ENCODE measurements at regions not wholly inside any gene's neighbourhood (a gene's known extent, or its start where the extent isn't known, plus 50 kb on each side); places are given as distances from the start of the nearest gene placed in this dataset.
"Not testable (repeated sequence)": the region's sequence is repeated elsewhere in the genome, so short reads cannot be mapped to it uniquely, and the experiment has no call there.

GRCh38 chr10:78464118-78464855 lies 430.6 kb downstream of the RPS24 start:
- DNase-seq, result no peak

GRCh38 chr10:78464856-78465267 lies 431.2 kb downstream of the RPS24 start:
- DNase-seq, result no peak

- DNase-seq, result no peak
Observed at GRCh38 chr10:78465431-78465830, 431.8 kb downstream of the RPS24 start.

- no peak for DNase-seq
Observed at GRCh38 chr10:78467496-78468106, 433.9 kb downstream of the RPS24 start.

DNA sequence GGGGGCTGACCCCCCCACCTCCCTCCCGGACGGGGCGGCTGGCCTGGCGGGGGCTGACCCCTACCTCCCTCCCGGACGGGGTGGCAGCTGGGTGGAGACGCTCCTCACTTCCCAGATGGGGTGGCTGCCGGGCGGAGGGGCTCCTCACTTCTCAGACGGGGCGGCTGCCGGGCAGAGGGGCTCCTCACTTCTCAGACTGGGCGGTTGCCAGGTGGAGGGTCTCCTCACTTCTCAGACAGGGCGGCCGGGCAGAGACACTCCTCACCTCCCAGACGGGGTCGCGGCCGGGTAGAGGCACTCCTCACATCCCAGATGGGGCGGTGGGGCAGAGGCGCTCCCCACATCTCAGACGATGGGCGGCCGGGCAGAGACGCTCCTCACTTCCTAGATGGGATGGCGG lies 435.1 kb downstream of the RPS24 start:
- not testable (repeated sequence) for DNase-seq

DNA sequence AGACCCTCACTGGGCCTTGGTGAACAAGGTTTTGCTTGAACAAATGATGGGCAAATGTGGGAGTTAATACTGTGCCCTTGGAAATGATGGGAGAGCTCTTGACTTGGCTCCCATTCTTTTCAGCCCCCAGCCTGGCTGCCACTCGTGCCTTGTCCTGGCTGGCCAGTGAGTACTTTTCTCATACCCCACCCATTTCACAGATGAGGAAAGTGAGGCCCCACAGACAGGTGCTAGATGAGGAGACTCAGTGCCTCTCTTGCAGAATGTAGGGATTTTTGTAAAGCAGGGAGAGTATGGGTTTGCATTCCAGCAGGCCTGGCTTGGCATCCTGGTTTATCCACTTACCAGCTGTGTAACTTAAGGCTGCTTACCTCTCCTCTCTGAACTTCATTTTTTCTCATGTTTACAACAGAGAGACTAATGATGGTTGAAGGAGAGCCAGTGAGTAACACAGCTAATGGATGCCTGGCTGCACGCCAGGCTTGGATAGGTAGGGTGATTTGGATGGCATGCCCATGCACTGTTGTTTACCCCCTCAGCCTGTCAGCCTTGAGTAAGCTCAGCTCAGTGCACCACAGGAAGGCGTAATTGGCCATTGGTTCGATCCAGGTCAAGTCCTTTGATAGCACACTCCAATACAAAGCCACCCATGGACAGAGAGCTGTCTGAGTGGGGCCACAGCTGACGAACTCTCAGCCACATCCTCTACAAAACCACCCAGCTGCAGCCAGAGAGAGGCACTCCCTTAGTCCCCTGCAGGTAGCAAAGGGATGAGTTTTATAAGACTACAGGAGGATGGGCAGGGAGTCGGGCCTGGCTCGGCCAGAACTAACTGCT lies 436.8 kb downstream of the RPS24 start:
- no peak for DNase-seq

GRCh38 chr10:78471326-78471722 lies 437.7 kb downstream of the RPS24 start:
- no peak for DNase-seq

DNA sequence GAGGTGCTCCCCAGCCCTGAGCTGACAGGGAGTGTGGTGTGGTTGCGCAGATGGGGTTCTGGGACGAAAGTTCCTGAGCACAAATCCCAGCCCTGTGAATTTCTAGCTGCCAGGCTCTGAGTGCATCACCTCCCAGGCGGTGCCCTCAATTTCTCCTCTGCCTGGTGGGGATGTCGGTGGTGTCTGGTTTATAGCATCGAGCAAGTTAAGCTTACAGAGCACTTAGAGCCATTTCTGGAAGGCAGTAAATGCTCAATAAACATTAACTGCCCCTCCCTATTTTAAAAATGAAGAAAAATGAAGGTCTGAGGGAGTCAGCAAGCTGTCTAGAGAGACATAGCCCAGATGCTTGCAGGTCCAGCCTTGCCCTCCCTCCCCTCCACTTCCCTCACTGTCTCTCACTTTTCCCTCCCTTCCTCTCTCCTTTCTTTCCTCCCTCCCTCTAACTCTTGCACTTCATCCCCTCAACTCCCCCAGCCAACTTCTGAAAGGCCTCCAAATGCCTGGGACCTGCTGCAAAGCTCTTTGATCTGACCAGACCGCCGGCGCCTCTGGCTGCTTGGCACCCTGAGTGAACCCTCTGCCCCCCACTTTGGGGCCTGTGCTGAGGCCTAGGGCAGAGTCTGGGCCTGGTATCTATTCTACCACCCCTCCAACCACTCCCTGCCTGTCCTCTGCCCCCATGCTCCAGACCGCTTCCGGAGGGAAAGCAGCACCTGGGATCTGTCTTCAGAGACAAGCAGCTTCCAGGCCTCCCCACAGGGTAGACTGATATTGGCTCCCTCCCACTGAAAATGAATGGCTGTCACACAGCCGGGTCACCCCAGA lies 438.3 kb downstream of the RPS24 start:
- DNase-seq, result no peak

DNA sequence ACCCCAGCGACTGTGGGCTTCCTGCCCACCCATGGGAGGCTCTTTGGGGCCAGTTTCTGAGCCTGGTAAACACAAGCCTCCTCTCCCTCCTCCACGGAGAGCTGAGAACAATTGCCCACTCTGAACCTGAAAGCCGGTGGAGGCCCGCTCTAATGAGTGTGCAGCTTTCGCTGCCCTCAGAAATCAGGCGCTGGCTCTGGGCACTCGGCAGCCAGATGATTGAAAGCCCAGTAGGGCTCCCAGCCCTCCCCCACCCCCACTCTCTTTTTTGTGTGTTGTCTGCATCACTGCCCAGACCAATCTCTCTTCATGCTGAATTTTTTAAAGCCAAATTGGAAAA lies 438.9 kb downstream of the RPS24 start:
- no peak for DNase-seq

DNA sequence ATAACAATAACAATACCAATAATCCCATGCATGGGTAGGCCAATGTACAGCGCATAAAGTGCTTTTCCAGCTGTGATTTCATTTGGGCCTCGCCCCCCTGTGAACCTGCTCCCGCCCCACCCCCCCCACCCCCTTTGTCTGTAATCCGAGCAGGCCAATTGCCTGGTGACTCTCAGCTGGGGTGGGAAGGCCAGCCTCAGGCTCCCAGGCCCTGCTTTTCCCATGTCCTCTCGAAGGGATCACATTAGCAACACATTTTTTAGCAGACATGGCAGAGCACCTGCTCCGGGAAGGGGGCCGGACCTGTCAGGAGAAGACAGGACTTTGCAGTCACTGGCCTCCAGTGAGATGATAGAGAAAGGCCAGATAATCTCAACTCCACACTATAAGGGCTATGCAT lies 439.3 kb downstream of the RPS24 start:
- DNase-seq, result no peak

DNA sequence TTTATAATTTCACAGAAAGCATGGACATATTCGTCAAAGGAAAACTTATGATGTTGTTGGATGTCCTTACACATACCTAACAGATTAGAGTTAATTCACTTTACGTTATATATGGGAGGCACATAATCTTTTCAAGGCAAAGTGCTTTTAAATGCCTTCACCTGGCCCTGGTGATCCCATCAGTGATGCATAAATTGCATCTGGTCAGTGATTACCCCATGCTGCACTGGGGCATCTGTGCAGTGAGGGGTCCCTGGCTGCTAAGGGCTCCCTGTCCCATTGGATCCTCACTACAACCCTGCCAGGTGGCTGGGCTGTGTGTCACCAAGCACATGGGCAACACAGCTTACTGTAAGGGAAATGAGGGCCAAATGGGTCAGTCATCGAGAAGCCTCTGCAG lies 441.1 kb downstream of the RPS24 start:
- no peak for DNase-seq

GRCh38 chr10:78475437-78475836 lies 441.8 kb downstream of the RPS24 start:
- no peak for DNase-seq

- DNase-seq, result no peak
Observed at GRCh38 chr10:78476156-78476555, 442.5 kb downstream of the RPS24 start.

GRCh38 chr10:78476844-78477243 lies 443.2 kb downstream of the RPS24 start:
- no peak for DNase-seq

DNA sequence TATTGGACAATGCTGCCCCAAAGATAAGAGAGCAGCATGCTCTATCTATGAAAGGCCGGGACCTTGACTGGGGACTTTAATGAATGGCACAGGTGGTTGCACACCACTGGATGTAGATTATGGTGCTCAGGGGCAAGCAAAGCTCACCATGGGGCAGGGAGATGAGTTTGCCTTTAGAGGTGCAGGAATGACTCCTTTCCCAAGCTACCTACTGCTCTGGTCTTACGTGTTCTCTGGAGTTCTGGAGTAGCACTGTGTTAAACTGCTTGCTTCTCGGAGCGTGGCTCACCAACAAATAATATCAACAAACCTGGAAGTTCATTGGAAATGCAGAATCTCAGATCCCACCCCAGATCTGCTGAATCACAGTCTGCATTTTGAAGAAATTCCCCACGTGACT lies 445.3 kb downstream of the RPS24 start:
- DNase-seq, result no peak

DNA sequence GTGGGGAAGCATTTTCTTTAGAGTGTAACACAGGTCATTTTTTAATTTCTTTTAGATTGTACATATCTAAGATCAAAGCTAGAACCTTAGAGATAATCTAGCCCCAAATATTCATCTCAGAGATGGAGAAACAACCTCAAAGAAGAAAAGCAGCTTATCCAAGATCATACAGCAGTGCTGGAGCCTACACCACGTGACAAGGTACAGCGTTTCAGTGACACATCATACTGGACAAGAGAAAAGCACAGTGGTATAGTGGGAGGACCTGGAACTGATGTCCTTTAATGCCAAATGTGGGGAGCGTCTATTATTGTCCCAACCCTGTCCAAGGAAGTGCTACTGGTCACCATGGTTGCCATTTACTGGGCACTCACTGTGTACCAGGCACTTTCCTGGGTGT lies 445.8 kb downstream of the RPS24 start:
- DNase-seq, result no peak

GRCh38 chr10:78481842-78482241 lies 448.2 kb downstream of the RPS24 start:
- DNase-seq, result no peak

DNA sequence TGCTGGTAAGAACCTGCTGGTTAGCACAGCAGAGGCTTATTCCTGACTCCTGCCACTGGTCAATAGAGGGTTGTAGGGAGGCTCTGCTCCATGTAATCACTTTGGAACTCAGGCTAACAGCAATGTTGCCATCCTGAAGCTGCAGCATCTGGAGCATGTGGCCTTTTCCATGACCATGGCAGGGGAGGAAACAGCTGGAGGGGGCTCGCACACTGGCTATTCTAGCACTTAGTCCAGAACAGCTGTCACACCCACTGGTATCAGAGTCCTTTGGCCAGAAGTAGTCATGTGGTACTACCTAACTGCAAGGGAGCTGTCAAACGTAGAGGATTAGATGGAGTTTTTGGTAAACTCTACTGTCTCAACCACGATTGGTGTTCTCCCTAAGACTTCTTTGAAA lies 450.0 kb downstream of the RPS24 start:
- no peak for DNase-seq

DNA sequence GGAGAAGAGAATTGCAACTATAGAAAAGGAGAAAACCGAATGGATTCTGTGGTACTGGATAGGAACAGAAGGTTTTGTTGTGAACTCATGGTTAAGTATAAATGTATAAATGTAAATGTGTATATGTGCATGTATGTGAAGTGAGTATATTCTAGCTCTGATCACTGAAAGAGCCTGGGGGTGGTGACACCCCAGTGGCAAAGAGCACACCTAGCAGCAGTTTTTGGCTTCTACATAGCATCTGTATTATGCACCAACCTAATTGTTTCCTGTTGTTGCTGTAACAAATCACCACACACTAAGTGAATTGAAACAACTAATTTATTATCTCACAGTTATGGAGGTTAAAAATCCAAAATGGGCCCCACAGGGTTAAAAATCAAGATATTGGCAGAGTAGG lies 455.4 kb downstream of the RPS24 start:
- no peak for DNase-seq

DNA sequence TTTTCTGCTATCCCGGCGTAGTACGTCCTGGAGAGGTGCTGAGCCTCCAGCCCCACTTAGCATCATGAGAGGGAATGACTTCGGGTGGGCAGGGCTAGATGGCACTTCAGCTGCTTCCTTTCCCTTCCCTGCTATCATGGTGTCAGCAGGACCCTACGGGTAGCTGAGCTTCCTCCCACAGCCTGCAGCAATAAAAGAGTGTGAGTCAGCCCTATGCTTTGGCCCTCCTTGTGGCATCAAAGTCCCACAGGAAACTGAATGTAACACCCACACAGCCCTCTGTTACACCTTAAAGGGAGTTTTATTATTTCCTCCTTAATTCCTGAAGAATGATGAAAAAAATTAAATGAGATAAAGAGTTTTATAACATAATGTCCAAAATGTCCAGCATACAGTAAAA lies 458.1 kb downstream of the RPS24 start:
- peak; percentile 13 for DNase-seq

DNA sequence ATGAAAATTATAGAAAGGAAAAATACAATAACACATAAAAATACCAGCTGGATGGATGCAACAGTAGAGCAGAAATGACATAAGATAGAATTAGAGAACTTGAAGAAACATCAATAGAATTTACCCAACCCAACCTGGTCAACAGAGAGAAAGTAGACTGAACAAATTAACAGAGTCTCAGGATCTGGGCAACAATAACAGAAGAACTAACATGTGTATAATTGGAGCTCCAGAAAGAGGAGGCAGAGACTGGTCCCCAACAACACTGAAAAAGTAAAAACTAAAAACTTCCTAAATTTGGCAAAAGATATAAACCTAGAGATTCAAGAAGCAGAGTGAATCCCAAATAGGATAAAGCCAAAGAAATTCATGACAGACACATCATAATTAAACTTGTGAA lies 458.8 kb downstream of the RPS24 start:
- DNase-seq, result no peak

DNA sequence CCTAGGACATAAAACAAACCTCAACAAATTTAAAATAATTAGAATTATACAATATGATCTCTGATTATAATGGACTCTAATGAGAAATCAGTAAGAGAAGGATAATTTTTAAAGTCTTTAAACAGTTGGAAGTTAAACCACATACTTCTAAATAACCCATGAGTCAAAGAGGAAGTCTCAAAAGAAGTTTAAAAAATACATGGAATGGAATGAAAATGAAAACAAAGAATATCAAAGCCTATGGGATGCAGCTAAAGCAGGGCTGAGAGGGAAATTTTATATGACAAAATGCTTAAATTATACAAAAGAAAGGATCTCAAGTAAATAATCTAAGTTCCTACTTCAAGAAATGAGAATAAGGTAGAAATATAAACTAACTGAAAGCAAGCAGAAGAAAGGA lies 460.5 kb downstream of the RPS24 start:
- no peak for DNase-seq

DNA sequence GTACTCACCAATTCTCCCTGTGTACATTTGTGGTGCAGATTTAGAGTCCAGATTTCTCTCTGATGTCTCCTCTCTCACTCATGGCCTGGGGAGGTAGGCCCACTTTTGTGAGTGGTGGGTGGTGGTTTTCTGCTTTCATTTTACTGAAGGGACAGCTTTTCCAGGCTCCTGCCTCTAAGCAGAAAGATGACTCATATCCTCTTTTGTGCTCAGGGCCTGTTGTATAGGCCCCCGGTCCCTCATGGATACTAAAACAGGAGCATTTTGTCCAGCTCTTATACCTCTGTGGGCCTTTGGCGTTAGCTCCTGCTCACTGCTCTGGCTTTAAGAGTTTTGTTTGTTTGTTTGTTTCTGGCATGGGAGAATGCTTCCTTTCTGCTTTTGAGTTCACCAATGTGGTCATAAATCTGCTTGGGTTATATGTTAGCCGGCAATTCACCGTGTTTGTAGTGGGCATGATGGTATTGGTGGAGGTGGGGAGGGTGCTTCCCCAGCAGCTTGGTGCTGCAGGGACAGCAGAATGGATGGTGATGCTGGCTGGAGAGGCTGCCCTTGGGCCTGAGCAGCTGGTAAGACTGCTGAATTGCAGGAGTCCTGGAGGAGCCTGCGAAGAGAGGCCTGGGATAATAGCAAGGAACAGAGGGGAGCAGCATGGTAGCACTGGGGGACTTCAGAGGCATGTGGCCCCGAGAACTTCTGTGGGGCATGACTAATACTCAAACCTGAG lies 468.7 kb downstream of the RPS24 start:
- DNase-seq, result no peak
